ENCODE measurements at regions not wholly inside any gene's neighbourhood (a gene's known extent, or its start where the extent isn't known, plus 50 kb on each side); places are given as distances from the start of the nearest gene placed in this dataset.

GRCh38 chr5:72565513-72566289 is 58.5 kb upstream of the ZNF366 start:
- DNase-seq (ENCODE audit: insufficient read length, low spot score), result no peak
- no peak for FAIRE-seq

GRCh38 chr5:72562717-72563116 is 55.5 kb upstream of the ZNF366 start:
- no peak for FAIRE-seq
- DNase-seq (ENCODE audit: insufficient read length, low spot score), result no peak
- no peak for TF ChIP-seq CTCF (IDR thresholded peaks at IDR 0.05; ENCODE audit: insufficient read depth, missing control alignments)

More at GRCh38 chr5:72565513-72566289, 58.5 kb upstream of the ZNF366 start:
- no peak for TF ChIP-seq CTCF (IDR thresholded peaks at IDR 0.05; ENCODE audit: insufficient read depth, missing control alignments)

- FAIRE-seq (no peak), DNase-seq (ENCODE audit: insufficient read length, low spot score) (no peak)
- TF ChIP-seq CTCF (IDR thresholded peaks at IDR 0.05; ENCODE audit: insufficient read depth, missing control alignments), result no peak
Observed at GRCh38 chr5:72561148-72561972, 54.1 kb upstream of the ZNF366 start.

- FAIRE-seq (no peak), DNase-seq (ENCODE audit: insufficient read length, low spot score) (no peak)
- TF ChIP-seq CTCF (IDR thresholded peaks at IDR 0.05; ENCODE audit: insufficient read depth, missing control alignments), result no peak
Observed at GRCh38 chr5:72559866-72560766, 52.9 kb upstream of the ZNF366 start.

GRCh38 chr5:72558383-72558782 is 51.2 kb upstream of the ZNF366 start:
- no peak for DNase-seq (ENCODE audit: insufficient read length, low spot score)

GRCh38 chr5:72558046-72558336 is 50.8 kb upstream of the ZNF366 start:
- DNase-seq (ENCODE audit: insufficient read length, low spot score) (no peak), FAIRE-seq (no peak)
- no peak for TF ChIP-seq CTCF (IDR thresholded peaks at IDR 0.05; ENCODE audit: insufficient read depth, missing control alignments)

More at GRCh38 chr5:72558383-72558782, 51.2 kb upstream of the ZNF366 start:
- TF ChIP-seq CTCF (IDR thresholded peaks at IDR 0.05; ENCODE audit: insufficient read depth, missing control alignments), result no peak
- no peak for FAIRE-seq
